Immature natural killer cell (primary cell): ENCODE measurements at regions not wholly inside any gene's neighbourhood (a gene's known extent, or its start where the extent isn't known, plus 50 kb on each side); places are given as distances from the start of the nearest gene placed in this dataset.
"Not testable (repeated sequence)": the region's sequence is repeated elsewhere in the genome, so short reads cannot be mapped to it uniquely, and the experiment has no call there.

Experiments
- DNase-seq, 3 donors: peaks; one replicate each; pipeline ENCODE4 v3.0.0; 2022; ENCODE audit warnings: mixed read lengths in 1 of 3
- H3K27ac Mint-ChIP-seq, 6 donors: one replicate each; pipeline ENCODE4 v1.8.0; 2020; ENCODE audit warnings: mixed read lengths in 6 of 6, mild to moderate bottlenecking in 5 of 6, inconsistent platforms in 4 of 6, moderate library complexity in 3 of 6
- H3K27me3 Mint-ChIP-seq, 3 donors: one replicate each; pipeline ENCODE4 v1.8.0; 2020 to 2021; ENCODE audit warnings: low read depth in 3 of 3, mild to moderate bottlenecking in 3 of 3, mixed read lengths in 3 of 3, moderate library complexity in 3 of 3, inconsistent platforms in 1 of 3
- H3K36me3 Mint-ChIP-seq, 3 donors: one replicate each; pipeline ENCODE4 v1.8.0; 2020; ENCODE audit warnings: mixed read lengths in 3 of 3, inconsistent platforms in 2 of 3, mild to moderate bottlenecking in 2 of 3
- H3K4me1 Mint-ChIP-seq, 2 donors: one replicate each; pipeline ENCODE4 v1.8.0; 2020; ENCODE audit warnings: inconsistent platforms in 2 of 2, mild to moderate bottlenecking in 2 of 2, mixed read lengths in 2 of 2, moderate library complexity in 1 of 2
- H3K4me3 Mint-ChIP-seq, 5 donors: one replicate each; pipeline ENCODE4 v1.8.0; 2020; ENCODE audit warnings: mild to moderate bottlenecking in 5 of 5, mixed read lengths in 5 of 5, inconsistent platforms in 3 of 5, moderate library complexity in 3 of 5
- H3K9me3 Mint-ChIP-seq, 6 donors: one replicate each; pipeline ENCODE4 v1.8.0; 2020; ENCODE audit warnings: mild to moderate bottlenecking in 6 of 6, mixed read lengths in 6 of 6, inconsistent platforms in 4 of 6, moderate library complexity in 3 of 6

GRCh38 chr9:38172586-38172985 is 103.6 kb upstream of the SHB start:
- H3K4me3 Mint-ChIP-seq: no peak overlapping the region
- H3K36me3 Mint-ChIP-seq: peaks cover 3 to 18% (median 9%) of the 10 kb centered on the region in 3 donors
- H3K27me3 Mint-ChIP-seq: peaks cover 0 to 2% (median 0%) of the 10 kb centered on the region in 3 donors
- peaks cover under 1 to 2% of the 10 kb centered on the region in 2 donors for H3K4me1 Mint-ChIP-seq
- H3K27ac Mint-ChIP-seq: no peak overlapping the region
- DNase-seq: no peak
- H3K9me3 Mint-ChIP-seq: peaks cover 8 to 26% (median 18%) of the 10 kb centered on the region in 6 donors

- no peak overlapping the region for H3K4me3 Mint-ChIP-seq
- H3K27me3 Mint-ChIP-seq: peaks cover 0 to 2% (median 0%) of the 10 kb centered on the region in 3 donors
- H3K27ac Mint-ChIP-seq: no peak overlapping the region
- H3K9me3 Mint-ChIP-seq: peaks cover 8 to 26% (median 18%) of the 10 kb centered on the region in 6 donors
- no peaks in the 10 kb centered on the region for H3K4me1 Mint-ChIP-seq
- no peak for DNase-seq
- H3K36me3 Mint-ChIP-seq: peaks cover 3 to 18% (median 9%) of the 10 kb centered on the region in 3 donors
Observed at GRCh38 chr9:38171926-38172325, 102.9 kb upstream of the SHB start.

- peaks cover 8 to 26% (median 18%) of the 10 kb centered on the region in 6 donors for H3K9me3 Mint-ChIP-seq
- H3K27ac Mint-ChIP-seq: no peak overlapping the region
- DNase-seq: no peak
- H3K27me3 Mint-ChIP-seq: peaks cover 0 to 2% (median 0%) of the 10 kb centered on the region in 3 donors
- no peak overlapping the region for H3K4me3 Mint-ChIP-seq
- H3K4me1 Mint-ChIP-seq: no peaks in the 10 kb centered on the region
- peaks cover 3 to 18% (median 9%) of the 10 kb centered on the region in 3 donors for H3K36me3 Mint-ChIP-seq
Observed at GRCh38 chr9:38171538-38171884, 102.5 kb upstream of the SHB start.

GRCh38 chr9:38170763-38171537 is 101.9 kb upstream of the SHB start:
- H3K4me3 Mint-ChIP-seq, H3K4me1 Mint-ChIP-seq, H3K27ac Mint-ChIP-seq, H3K27me3 Mint-ChIP-seq, DNase-seq: not testable (repeated sequence)
- H3K36me3 Mint-ChIP-seq: peaks cover 3 to 18% (median 9%) of the 10 kb centered on the region in 3 donors
- peaks cover 8 to 26% (median 18%) of the 10 kb centered on the region in 6 donors for H3K9me3 Mint-ChIP-seq

GRCh38 chr9:38170155-38170554 is 101.1 kb upstream of the SHB start:
- Mint-ChIP-seq H3K9me3 (peaks cover 8 to 26% (median 18%) of the 10 kb centered on the region in 6 donors), H3K36me3 (peaks cover 3 to 18% (median 9%) of the 10 kb centered on the region in 3 donors)
- DNase-seq, H3K4me3 Mint-ChIP-seq, H3K27me3 Mint-ChIP-seq, H3K27ac Mint-ChIP-seq, H3K4me1 Mint-ChIP-seq: not testable (repeated sequence)

GRCh38 chr9:38166501-38166900 is 97.5 kb upstream of the SHB start:
- Mint-ChIP-seq H3K27me3 (peaks cover 0 to 5% (median 0%) of the 10 kb centered on the region in 3 donors), H3K36me3 (peaks cover 3 to 9% (median 8%) of the 10 kb centered on the region in 3 donors), H3K4me3 (no peak overlapping the region), H3K27ac (no peak overlapping the region), H3K4me1 (peaks cover 6% of the 10 kb centered on the region in 2 donors), H3K9me3 (peaks cover 4 to 25% (median 15%) of the 10 kb centered on the region in 6 donors)
- no peak for DNase-seq

GRCh38 chr9:38164659-38165221 is 95.7 kb upstream of the SHB start:
- Mint-ChIP-seq H3K27ac (no peak overlapping the region), H3K4me3 (peak overlapping the region in 1 of 5 donors; percentile 49), H3K4me1 (peaks cover 6% of the 10 kb centered on the region in 2 donors), H3K27me3 (peaks cover 0 to 5% (median 4%) of the 10 kb centered on the region in 3 donors), H3K36me3 (peaks cover 0 to 3% (median 1%) of the 10 kb centered on the region in 3 donors), H3K9me3 (peaks cover 0 to 7% (median under 1%) of the 10 kb centered on the region in 6 donors)
- no peak for DNase-seq

GRCh38 chr9:38163518-38163917 is 94.5 kb upstream of the SHB start:
- H3K27me3 Mint-ChIP-seq: peaks cover 0 to 5% (median 4%) of the 10 kb centered on the region in 3 donors
- no peak overlapping the region for H3K27ac Mint-ChIP-seq
- H3K4me1 Mint-ChIP-seq: peaks cover 6% of the 10 kb centered on the region in 2 donors
- no peaks in the 10 kb centered on the region for H3K36me3 Mint-ChIP-seq
- no peak overlapping the region for H3K4me3 Mint-ChIP-seq
- no peak for DNase-seq
- no peaks in the 10 kb centered on the region for H3K9me3 Mint-ChIP-seq

- no peaks in the 10 kb centered on the region for H3K36me3 Mint-ChIP-seq
Observed at GRCh38 chr9:38162332-38163211, 93.5 kb upstream of the SHB start.

GRCh38 chr9:38160613-38161215 is 91.7 kb upstream of the SHB start:
- no peak overlapping the region for H3K27ac Mint-ChIP-seq
- H3K27me3 Mint-ChIP-seq: peaks cover 0 to 5% (median 4%) of the 10 kb centered on the region in 3 donors
- peak; percentile 39 to 54 (median 45) for DNase-seq
- no peaks in the 10 kb centered on the region for H3K36me3 Mint-ChIP-seq
- H3K4me1 Mint-ChIP-seq: peaks cover 6% of the 10 kb centered on the region in 2 donors
- no peak overlapping the region for H3K4me3 Mint-ChIP-seq
- no peaks in the 10 kb centered on the region for H3K9me3 Mint-ChIP-seq

More at GRCh38 chr9:38162332-38163211, 93.5 kb upstream of the SHB start:
- Mint-ChIP-seq H3K27ac (no peak overlapping the region), H3K4me1 (peaks cover 6% of the 10 kb centered on the region in 2 donors), H3K4me3 (no peak overlapping the region), H3K27me3 (peaks cover 0 to 5% (median 4%) of the 10 kb centered on the region in 3 donors), H3K9me3 (no peaks in the 10 kb centered on the region)
- DNase-seq: no peak

GRCh38 chr9:38159599-38159998 is 90.6 kb upstream of the SHB start:
- H3K36me3 Mint-ChIP-seq: no peaks in the 10 kb centered on the region
- DNase-seq: no peak
- no peak overlapping the region for H3K4me3 Mint-ChIP-seq
- no peak overlapping the region for H3K27ac Mint-ChIP-seq
- H3K27me3 Mint-ChIP-seq: peaks cover 0 to 4% (median 3%) of the 10 kb centered on the region in 3 donors
- H3K9me3 Mint-ChIP-seq: no peaks in the 10 kb centered on the region
- H3K4me1 Mint-ChIP-seq: peaks cover 2% of the 10 kb centered on the region in 2 donors

- no peak overlapping the region for H3K27ac Mint-ChIP-seq
- DNase-seq: no peak
- H3K9me3 Mint-ChIP-seq: no peaks in the 10 kb centered on the region
- no peaks in the 10 kb centered on the region for H3K36me3 Mint-ChIP-seq
- H3K27me3 Mint-ChIP-seq: peaks cover 0 to 4% (median 0%) of the 10 kb centered on the region in 3 donors
- H3K4me3 Mint-ChIP-seq: no peak overlapping the region
- H3K4me1 Mint-ChIP-seq: no peaks in the 10 kb centered on the region
Observed at GRCh38 chr9:38158628-38159027, 89.6 kb upstream of the SHB start.

GRCh38 chr9:38157711-38158110 is 88.7 kb upstream of the SHB start:
- Mint-ChIP-seq H3K4me3 (no peak overlapping the region), H3K4me1 (no peaks in the 10 kb centered on the region), H3K9me3 (no peaks in the 10 kb centered on the region), H3K27ac (no peak overlapping the region), H3K27me3 (peaks cover 0 to 4% (median 0%) of the 10 kb centered on the region in 3 donors), H3K36me3 (no peaks in the 10 kb centered on the region)
- no peak for DNase-seq
